ENCODE measurements at regions not wholly inside any gene's neighbourhood (a gene's known extent, or its start where the extent isn't known, plus 50 kb on each side); places are given as distances from the start of the nearest gene placed in this dataset.

DNA sequence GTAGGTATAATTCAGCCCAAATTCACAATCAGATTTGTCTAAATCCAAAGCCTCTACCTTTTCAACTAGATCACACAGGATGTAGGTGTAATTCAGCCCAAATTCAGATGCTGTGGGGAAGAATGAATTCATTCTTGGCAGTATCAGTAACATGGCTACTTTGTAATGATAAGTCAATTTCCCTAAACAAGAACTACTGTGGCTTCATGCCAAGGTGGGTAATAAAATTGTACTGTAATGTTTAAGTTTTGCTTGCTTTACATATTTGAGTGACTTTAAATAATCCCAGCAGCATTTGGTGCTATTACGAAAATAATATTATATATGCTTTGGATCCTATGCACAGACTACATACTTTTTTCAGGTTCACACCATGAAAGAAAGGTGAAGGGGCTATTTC, 239.1 kb downstream of the HDGFL1 start:
- TF ChIP-seq, protein P1, sequence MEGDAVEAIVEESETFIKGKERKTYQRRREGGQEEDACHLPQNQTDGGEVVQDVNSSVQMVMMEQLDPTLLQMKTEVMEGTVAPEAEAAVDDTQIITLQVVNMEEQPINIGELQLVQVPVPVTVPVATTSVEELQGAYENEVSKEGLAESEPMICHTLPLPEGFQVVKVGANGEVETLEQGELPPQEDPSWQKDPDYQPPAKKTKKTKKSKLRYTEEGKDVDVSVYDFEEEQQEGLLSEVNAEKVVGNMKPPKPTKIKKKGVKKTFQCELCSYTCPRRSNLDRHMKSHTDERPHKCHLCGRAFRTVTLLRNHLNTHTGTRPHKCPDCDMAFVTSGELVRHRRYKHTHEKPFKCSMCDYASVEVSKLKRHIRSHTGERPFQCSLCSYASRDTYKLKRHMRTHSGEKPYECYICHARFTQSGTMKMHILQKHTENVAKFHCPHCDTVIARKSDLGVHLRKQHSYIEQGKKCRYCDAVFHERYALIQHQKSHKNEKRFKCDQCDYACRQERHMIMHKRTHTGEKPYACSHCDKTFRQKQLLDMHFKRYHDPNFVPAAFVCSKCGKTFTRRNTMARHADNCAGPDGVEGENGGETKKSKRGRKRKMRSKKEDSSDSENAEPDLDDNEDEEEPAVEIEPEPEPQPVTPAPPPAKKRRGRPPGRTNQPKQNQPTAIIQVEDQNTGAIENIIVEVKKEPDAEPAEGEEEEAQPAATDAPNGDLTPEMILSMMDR (IDR thresholded peaks at IDR 0.05; ENCODE audit: low read depth, low read length), result no peak
- no peak for TF ChIP-seq EZH2phosphoT487 (IDR thresholded peaks at IDR 0.05; ENCODE audit: low read depth)

Measured in OCI-LY3 (cell line).